ENCODE measurements at regions not wholly inside any gene's neighbourhood (a gene's known extent, or its start where the extent isn't known, plus 50 kb on each side); places are given as distances from the start of the nearest gene placed in this dataset.

DNA sequence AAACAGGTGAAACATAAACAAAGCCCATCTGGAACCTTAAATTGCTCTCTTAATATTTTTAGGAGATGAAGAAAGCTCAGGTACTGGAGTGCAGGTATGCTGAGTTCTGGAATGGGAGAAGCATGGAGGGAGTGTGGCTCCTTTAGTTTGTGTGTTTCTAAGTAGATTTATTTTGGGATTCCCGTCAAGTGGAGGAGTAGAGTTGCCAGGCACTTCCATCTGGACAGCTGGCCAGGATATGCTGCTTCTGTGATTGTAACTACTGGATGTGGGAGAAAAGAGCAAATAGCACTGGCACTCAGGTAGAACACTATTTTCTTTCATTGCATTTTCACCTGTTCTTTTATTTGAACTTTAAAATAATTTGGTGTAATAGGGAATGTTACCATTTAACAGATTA is 182.3 kb upstream of the MAST4 start:
- POLR2A ChIA-PET = no interaction called here
- WGBS (ENCODE audit: low lambda C conversion rate) = 31% methylated on average over 1 of the region's 1 CpG
- BruUV-seq (replicated peaks) = no TSS peak

More for the DNA sequence above, 182.3 kb upstream of the MAST4 start:
- no peak overlapping the region for H2AFZ ChIP-seq (ENCODE audit: low read length)
- no peaks in the 10 kb centered on the region for H4K20me1 ChIP-seq (ENCODE audit: insufficient read depth, low read length)
- H3K9me3 ChIP-seq (ENCODE audit: low read length) = no peaks in the 10 kb centered on the region
- intact Hi-C loops (cut with micrococcal nuclease; ENCODE audit: unreplicated experiment) (no loop called here), in situ Hi-C loops (cut with HindIII; ENCODE audit: extremely low pct_ligation_motif_present, low pct_unique_long_range_greater_than_20kb) (no loop called here)
- no peak overlapping the region for H3K4me3 ChIP-seq (replicated peaks in 1 of 3; ENCODE audit: insufficient read depth in 1 of 3, low read depth in 2 of 3, low read length in 3 of 3)
- TF ChIP-seq ADNP (CRISPR knock-in tag; IDR thresholded peaks at IDR 0.05) = no peak
- TF ChIP-seq, protein P1, sequence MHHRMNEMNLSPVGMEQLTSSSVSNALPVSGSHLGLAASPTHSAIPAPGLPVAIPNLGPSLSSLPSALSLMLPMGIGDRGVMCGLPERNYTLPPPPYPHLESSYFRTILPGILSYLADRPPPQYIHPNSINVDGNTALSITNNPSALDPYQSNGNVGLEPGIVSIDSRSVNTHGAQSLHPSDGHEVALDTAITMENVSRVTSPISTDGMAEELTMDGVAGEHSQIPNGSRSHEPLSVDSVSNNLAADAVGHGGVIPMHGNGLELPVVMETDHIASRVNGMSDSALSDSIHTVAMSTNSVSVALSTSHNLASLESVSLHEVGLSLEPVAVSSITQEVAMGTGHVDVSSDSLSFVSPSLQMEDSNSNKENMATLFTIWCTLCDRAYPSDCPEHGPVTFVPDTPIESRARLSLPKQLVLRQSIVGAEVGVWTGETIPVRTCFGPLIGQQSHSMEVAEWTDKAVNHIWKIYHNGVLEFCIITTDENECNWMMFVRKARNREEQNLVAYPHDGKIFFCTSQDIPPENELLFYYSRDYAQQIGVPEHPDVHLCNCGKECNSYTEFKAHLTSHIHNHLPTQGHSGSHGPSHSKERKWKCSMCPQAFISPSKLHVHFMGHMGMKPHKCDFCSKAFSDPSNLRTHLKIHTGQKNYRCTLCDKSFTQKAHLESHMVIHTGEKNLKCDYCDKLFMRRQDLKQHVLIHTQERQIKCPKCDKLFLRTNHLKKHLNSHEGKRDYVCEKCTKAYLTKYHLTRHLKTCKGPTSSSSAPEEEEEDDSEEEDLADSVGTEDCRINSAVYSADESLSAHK (CRISPR knock-in tag; IDR thresholded peaks at IDR 0.05; ENCODE audit: borderline replicate concordance) = no peak
- TF ChIP-seq, protein P2, sequence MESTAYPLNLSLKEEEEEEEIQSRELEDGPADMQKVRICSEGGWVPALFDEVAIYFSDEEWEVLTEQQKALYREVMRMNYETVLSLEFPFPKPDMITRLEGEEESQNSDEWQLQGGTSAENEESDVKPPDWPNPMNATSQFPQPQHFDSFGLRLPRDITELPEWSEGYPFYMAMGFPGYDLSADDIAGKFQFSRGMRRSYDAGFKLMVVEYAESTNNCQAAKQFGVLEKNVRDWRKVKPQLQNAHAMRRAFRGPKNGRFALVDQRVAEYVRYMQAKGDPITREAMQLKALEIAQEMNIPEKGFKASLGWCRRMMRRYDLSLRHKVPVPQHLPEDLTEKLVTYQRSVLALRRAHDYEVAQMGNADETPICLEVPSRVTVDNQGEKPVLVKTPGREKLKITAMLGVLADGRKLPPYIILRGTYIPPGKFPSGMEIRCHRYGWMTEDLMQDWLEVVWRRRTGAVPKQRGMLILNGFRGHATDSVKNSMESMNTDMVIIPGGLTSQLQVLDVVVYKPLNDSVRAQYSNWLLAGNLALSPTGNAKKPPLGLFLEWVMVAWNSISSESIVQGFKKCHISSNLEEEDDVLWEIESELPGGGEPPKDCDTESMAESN (CRISPR knock-in tag; conservative IDR thresholded peaks at IDR 0.05) = no peak
- no peak for TF ChIP-seq SIX1 (CRISPR knock-in tag; IDR thresholded peaks at IDR 0.05; ENCODE audit: borderline replicate concordance)
- TF ChIP-seq HOXD1 (CRISPR knock-in tag; IDR thresholded peaks at IDR 0.05) = no peak
- no peak for TF ChIP-seq SAP130 (CRISPR knock-in tag; IDR thresholded peaks at IDR 0.05; ENCODE audit: low read depth)
- no peak for TF ChIP-seq SMAD9 (CRISPR knock-in tag; IDR thresholded peaks at IDR 0.05)
- TF ChIP-seq, protein P3, sequence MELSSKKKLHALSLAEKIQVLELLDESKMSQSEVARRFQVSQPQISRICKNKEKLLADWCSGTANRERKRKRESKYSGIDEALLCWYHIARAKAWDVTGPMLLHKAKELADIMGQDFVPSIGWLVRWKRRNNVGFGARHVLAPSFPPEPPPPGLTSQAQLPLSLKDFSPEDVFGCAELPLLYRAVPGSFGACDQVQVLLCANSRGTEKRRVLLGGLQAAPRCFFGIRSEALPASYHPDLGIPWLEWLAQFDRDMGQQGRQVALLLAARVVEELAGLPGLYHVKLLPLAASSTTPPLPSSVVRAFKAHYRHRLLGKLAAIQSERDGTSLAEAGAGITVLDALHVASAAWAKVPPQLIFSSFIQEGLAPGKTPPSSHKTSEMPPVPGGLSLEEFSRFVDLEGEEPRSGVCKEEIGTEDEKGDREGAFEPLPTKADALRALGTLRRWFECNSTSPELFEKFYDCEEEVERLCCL (CRISPR knock-in tag; IDR thresholded peaks at IDR 0.05; ENCODE audit: borderline replicate concordance) = no peak
- TF ChIP-seq, protein P4, sequence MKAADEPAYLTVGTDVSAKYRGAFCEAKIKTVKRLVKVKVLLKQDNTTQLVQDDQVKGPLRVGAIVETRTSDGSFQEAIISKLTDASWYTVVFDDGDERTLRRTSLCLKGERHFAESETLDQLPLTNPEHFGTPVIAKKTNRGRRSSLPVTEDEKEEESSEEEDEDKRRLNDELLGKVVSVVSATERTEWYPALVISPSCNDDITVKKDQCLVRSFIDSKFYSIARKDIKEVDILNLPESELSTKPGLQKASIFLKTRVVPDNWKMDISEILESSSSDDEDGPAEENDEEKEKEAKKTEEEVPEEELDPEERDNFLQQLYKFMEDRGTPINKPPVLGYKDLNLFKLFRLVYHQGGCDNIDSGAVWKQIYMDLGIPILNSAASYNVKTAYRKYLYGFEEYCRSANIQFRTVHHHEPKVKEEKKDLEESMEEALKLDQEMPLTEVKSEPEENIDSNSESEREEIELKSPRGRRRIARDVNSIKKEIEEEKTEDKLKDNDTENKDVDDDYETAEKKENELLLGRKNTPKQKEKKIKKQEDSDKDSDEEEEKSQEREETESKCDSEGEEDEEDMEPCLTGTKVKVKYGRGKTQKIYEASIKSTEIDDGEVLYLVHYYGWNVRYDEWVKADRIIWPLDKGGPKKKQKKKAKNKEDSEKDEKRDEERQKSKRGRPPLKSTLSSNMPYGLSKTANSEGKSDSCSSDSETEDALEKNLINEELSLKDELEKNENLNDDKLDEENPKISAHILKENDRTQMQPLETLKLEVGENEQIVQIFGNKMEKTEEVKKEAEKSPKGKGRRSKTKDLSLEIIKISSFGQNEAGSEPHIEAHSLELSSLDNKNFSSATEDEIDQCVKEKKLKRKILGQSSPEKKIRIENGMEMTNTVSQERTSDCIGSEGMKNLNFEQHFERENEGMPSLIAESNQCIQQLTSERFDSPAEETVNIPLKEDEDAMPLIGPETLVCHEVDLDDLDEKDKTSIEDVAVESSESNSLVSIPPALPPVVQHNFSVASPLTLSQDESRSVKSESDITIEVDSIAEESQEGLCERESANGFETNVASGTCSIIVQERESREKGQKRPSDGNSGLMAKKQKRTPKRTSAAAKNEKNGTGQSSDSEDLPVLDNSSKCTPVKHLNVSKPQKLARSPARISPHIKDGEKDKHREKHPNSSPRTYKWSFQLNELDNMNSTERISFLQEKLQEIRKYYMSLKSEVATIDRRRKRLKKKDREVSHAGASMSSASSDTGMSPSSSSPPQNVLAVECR (CRISPR knock-in tag; IDR thresholded peaks at IDR 0.05; ENCODE audit: borderline replicate concordance) = no peak
- no peak for TF ChIP-seq IRX3 (CRISPR knock-in tag; IDR thresholded peaks at IDR 0.05; ENCODE audit: borderline replicate concordance, low read depth)
- TF ChIP-seq ZNF549 (CRISPR knock-in tag; IDR thresholded peaks at IDR 0.05) = no peak
- no peak overlapping the region for H3K4me2 ChIP-seq (ENCODE audit: low read depth, low read length)
- DNase-seq (ENCODE audit: low spot score) (no peak), FAIRE-seq (no peak), ATAC-seq (no peak)
- H3K4me1 ChIP-seq (ENCODE audit: insufficient read depth, low read length) = no peaks in the 10 kb centered on the region
- no peak overlapping the region for H3K27ac ChIP-seq (ENCODE audit: extremely low read length, insufficient read depth, low read length)
- no peak overlapping the region for H3K9ac ChIP-seq (ENCODE audit: insufficient read depth, low read depth, low read length)
- H3K36me3 ChIP-seq (replicated peaks in 1 of 2; ENCODE audit: control insufficient read depth in 1 of 2, insufficient read depth in 2 of 2, low read length in 2 of 2) = no peaks in the 10 kb centered on the region
- H3K79me2 ChIP-seq (ENCODE audit: insufficient read depth, low read length) = no peaks in the 10 kb centered on the region
- no peaks in the 10 kb centered on the region for H3K27me3 ChIP-seq (ENCODE audit: control insufficient read depth in 1 of 2, insufficient read depth in 2 of 2, low read length in 2 of 2)
- CTCF ChIA-PET (ENCODE audit: low intra/inter-chr PET ratio, low total read pairs) = no interaction called here
